SK-N-SH (cell line): ENCODE measurements at regions not wholly inside any gene's neighbourhood (a gene's known extent, or its start where the extent isn't known, plus 50 kb on each side); places are given as distances from the start of the nearest gene placed in this dataset.

Experiments
- CTCF ChIA-PET: fragments of 300-600, 350-600 bp; formaldehyde crosslinking; extraction: SDS; loops from one replicate; lab custom pipeline; 2021; lab: Yijun Ruan, JAX
- POLR2A ChIA-PET: fragments of 350-600 bp; sonication (Branson Sonifier 250); formaldehyde crosslinking; extraction: SDS; loops from one replicate; lab custom pipeline; 2020; ENCODE audit warnings: antibody characterized with exemption, inconsistent platforms; lab: Yijun Ruan, JAX
- DNase-seq: peaks from one replicate; pipeline ENCODE4 v3.0.0; 2012
- H2AFZ ChIP-seq: fragments of 200-600 bp; sonication (generic); 2 replicates; pipeline ENCODE4 v1.8.1; 2016; ENCODE audit warnings: antibody characterized with exemption, mild to moderate bottlenecking, low read depth
- H3F3A ChIP-seq: fragments of 200-600 bp; sonication (generic); replicated peaks from 2 replicates; pipeline ENCODE3; 2016; ENCODE audit warnings: antibody characterized with exemption, mild to moderate bottlenecking; ENCODE audit not compliant: insufficient read depth
- H3K27ac ChIP-seq, 2 experiments: fragments of 200-500 bp in 1 of 2; fragments of 200-600 bp in 1 of 2; sonication (Bioruptor generic) in 1 of 2; sonication (generic), shearing (Covaris generic) in 1 of 2; 2 replicates each; pipeline versions ENCODE4 v1.5.1 to v1.6.1; 2014 to 2016; ENCODE audit warnings: low read depth in 2 of 2, inconsistent platforms in 1 of 2, low read length in 1 of 2, mild to moderate bottlenecking in 1 of 2, mixed read lengths in 1 of 2
- H3K27me3 ChIP-seq: fragments of 200-600 bp; sonication (generic), shearing (Covaris generic); 2 replicates; pipeline ENCODE4 v1.6.1; 2016; ENCODE audit warnings: mixed run types; ENCODE audit not compliant: insufficient read depth
- H3K36me3 ChIP-seq, 2 experiments: fragments of 200-500 bp in 1 of 2; fragments of 200-600 bp in 1 of 2; sonication (Bioruptor generic) in 1 of 2; sonication (generic) in 1 of 2; replicated peaks in 1 of 2; 2 replicates each; pipeline versions ENCODE3 to v1.5.1; 2014 to 2016; ENCODE audit warnings: low read length in 1 of 2, mild to moderate bottlenecking in 1 of 2; ENCODE audit not compliant: insufficient read depth in 2 of 2, control insufficient read depth in 1 of 2
- H3K4me1 ChIP-seq, 2 experiments: fragments of 200-500 bp in 1 of 2; fragments of 200-600 bp in 1 of 2; sonication (Bioruptor generic) in 1 of 2; sonication (generic), shearing (Covaris generic) in 1 of 2; 2 replicates each; pipeline versions ENCODE4 v1.5.1 to v1.6.1; 2014 to 2016; ENCODE audit warnings: low read depth in 1 of 2, low read length in 1 of 2, mixed run types in 1 of 2; ENCODE audit not compliant: insufficient read depth in 2 of 2, control insufficient read depth in 1 of 2
- H3K4me2 ChIP-seq: fragments of 200-600 bp; sonication (generic), shearing (Covaris generic); 2 replicates; pipeline ENCODE4 v1.6.1; 2017; ENCODE audit warnings: mixed run types
- H3K4me3 ChIP-seq, 2 experiments: fragments of 200-500 bp in 1 of 2; fragments of 200-600 bp in 1 of 2; sonication (Bioruptor generic) in 1 of 2; sonication (generic), shearing (Covaris generic) in 1 of 2; 2 replicates each; pipeline versions ENCODE4 v1.5.1 to v1.8.1; 2014 to 2016; ENCODE audit warnings: low read depth in 2 of 2, inconsistent platforms in 1 of 2, low read length in 1 of 2, mild to moderate bottlenecking in 1 of 2, mixed read lengths in 1 of 2, moderate library complexity in 1 of 2
- H3K79me2 ChIP-seq: fragments of 200-600 bp; sonication (generic); 2 replicates; pipeline ENCODE4 v1.8.1; 2017; ENCODE audit warnings: mild to moderate bottlenecking; ENCODE audit not compliant: insufficient read depth
- H3K9ac ChIP-seq: fragments of 200-600 bp; sonication (generic); 2 replicates; pipeline ENCODE4 v1.6.1; 2017; ENCODE audit warnings: mixed run types
- H3K9me2 ChIP-seq: fragments of 200-600 bp; sonication (generic); 2 replicates; pipeline ENCODE4 v1.6.1; 2017; ENCODE audit warnings: mixed run types
- H3K9me3 ChIP-seq: fragments of 200-600 bp; sonication (generic); 2 replicates; pipeline ENCODE4 v1.6.1; 2017; ENCODE audit warnings: mixed run types, mild to moderate bottlenecking, moderate library complexity
- H4K20me1 ChIP-seq: fragments of 200-600 bp; sonication (generic); 2 replicates; pipeline ENCODE4 v1.6.1; 2017; ENCODE audit warnings: mild to moderate bottlenecking, mixed run types; ENCODE audit not compliant: insufficient read depth
- EP300 ChIP-seq, 2 experiments: IDR thresholded peaks; 2 replicates each; pipeline versions ENCODE4 v1.4.0 to v1.6.1; 2012; ENCODE audit warnings: borderline replicate concordance in 1 of 2, low read depth in 1 of 2, low read length in 1 of 2
- FOSL2 ChIP-seq: IDR thresholded peaks from 2 replicates; pipeline ENCODE4 v1.4.0; 2012; ENCODE audit warnings: low read depth, mild to moderate bottlenecking, moderate library complexity, borderline replicate concordance
- GABPA ChIP-seq: IDR thresholded peaks from 2 replicates; pipeline ENCODE4 v1.4.0; 2012; ENCODE audit warnings: low read depth, mild to moderate bottlenecking
- GATA2 ChIP-seq: sonication (generic); formaldehyde crosslinking; IDR thresholded peaks from 2 replicates; pipeline ENCODE4 v1.5.0; 2020; ENCODE audit warnings: mild to moderate bottlenecking, missing genetic modification reagents
- MXI1 ChIP-seq: IDR thresholded peaks from 2 replicates; pipeline ENCODE4 v1.6.1; 2012; ENCODE audit warnings: mild to moderate bottlenecking, low read depth, low read length, improper control_type of control experiment
- NFIC ChIP-seq: IDR thresholded peaks from 2 replicates; pipeline ENCODE4 v1.4.0; 2012; ENCODE audit warnings: borderline replicate concordance
- POLR2AphosphoS5 ChIP-seq: IDR thresholded peaks from 2 replicates; pipeline ENCODE4 v1.6.1; 2012; ENCODE audit warnings: low read depth, low read length
- REST ChIP-seq: IDR thresholded peaks from 2 replicates; pipeline ENCODE4 v1.6.1; 2012; ENCODE audit warnings: mild to moderate bottlenecking, low read depth, low read length, moderate library complexity
- RFX5 ChIP-seq: IDR thresholded peaks from 2 replicates; pipeline ENCODE4 v1.6.1; 2012; ENCODE audit warnings: mild to moderate bottlenecking, improper control_type of control experiment, low read length
- SIN3A ChIP-seq: IDR thresholded peaks from 2 replicates; pipeline ENCODE4 v1.6.1; 2012; ENCODE audit warnings: low read depth, mild to moderate bottlenecking, low read length, moderate library complexity, borderline replicate concordance
- TAF1 ChIP-seq: IDR thresholded peaks from 2 replicates; pipeline ENCODE4 v1.6.1; 2012; ENCODE audit warnings: low read depth, mild to moderate bottlenecking, low read length, moderate library complexity, borderline replicate concordance
- TCF12 ChIP-seq: IDR thresholded peaks from 2 replicates; pipeline ENCODE4 v1.4.0; 2012
- TEAD4 ChIP-seq: IDR thresholded peaks from 2 replicates; pipeline ENCODE4 v1.4.0; 2012; ENCODE audit warnings: mild to moderate bottlenecking, borderline replicate concordance; ENCODE audit not compliant: insufficient read depth
- WGBS: methylation state at CpG from one replicate; pipeline ENCODE4 v1.1.6; 2017; ENCODE audit warnings: low lambda C conversion rate; 5-methylcytosine and 5-hydroxymethylcytosine counted together
- TF ChIP-seq, protein P1 (sequence below): IDR thresholded peaks from 2 replicates; pipeline ENCODE4; 2012

- WGBS = 5% methylated on average over 3 of the region's 3 CpGs
- no peak for DNase-seq
- Histone ChIP-seq H3K4me2 (no peak overlapping the region), H3F3A (no peaks in the 10 kb centered on the region), H4K20me1 (no peaks in the 10 kb centered on the region), H3K9ac (no peak overlapping the region), H3K79me2 (no peaks in the 10 kb centered on the region), H3K9me3 (no peaks in the 10 kb centered on the region), H3K4me3 (no peak overlapping the region), H2AFZ (no peak overlapping the region), H3K27ac (no peak overlapping the region), H3K9me2 (no peaks in the 10 kb centered on the region)
- POLR2A ChIA-PET = no interaction called here
- CTCF ChIA-PET = no interaction called here
- TF ChIP-seq FOSL2 (no peak), SIN3A (no peak), REST (no peak), POLR2AphosphoS5 (no peak), TCF12 (no peak), TAF1 (no peak), RFX5 (no peak), GABPA (no peak), TEAD4 (no peak), EP300 (IDR thresholded peaks at IDR 0.05; ENCODE audit: borderline replicate concordance in 1 of 2, low read depth in 1 of 2, low read length in 1 of 2) (no peak), GATA2 (CRISPR knock-in tag) (no peak), MXI1 (no peak), NFIC (no peak)
- TF ChIP-seq, protein P1, sequence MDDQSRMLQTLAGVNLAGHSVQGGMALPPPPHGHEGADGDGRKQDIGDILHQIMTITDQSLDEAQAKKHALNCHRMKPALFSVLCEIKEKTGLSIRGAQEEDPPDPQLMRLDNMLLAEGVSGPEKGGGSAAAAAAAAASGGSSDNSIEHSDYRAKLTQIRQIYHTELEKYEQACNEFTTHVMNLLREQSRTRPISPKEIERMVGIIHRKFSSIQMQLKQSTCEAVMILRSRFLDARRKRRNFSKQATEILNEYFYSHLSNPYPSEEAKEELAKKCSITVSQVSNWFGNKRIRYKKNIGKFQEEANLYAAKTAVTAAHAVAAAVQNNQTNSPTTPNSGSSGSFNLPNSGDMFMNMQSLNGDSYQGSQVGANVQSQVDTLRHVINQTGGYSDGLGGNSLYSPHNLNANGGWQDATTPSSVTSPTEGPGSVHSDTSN = no peak
- TF ChIP-seq, all 33 proteins: peak for 0
- H3K4me1 ChIP-seq = no peaks in the 10 kb centered on the region
- no peaks in the 10 kb centered on the region; the same call in 1 of the 2 replicates for H3K27me3 ChIP-seq
- no peaks in the 10 kb centered on the region for H3K36me3 ChIP-seq
These were observed 102.9 kb upstream of the TNIP3 start for GRCh38 chr4:121266982-121267381.
